ENCODE measurements at regions not wholly inside any gene's neighbourhood (a gene's known extent, or its start where the extent isn't known, plus 50 kb on each side); places are given as distances from the start of the nearest gene placed in this dataset.

DNA sequence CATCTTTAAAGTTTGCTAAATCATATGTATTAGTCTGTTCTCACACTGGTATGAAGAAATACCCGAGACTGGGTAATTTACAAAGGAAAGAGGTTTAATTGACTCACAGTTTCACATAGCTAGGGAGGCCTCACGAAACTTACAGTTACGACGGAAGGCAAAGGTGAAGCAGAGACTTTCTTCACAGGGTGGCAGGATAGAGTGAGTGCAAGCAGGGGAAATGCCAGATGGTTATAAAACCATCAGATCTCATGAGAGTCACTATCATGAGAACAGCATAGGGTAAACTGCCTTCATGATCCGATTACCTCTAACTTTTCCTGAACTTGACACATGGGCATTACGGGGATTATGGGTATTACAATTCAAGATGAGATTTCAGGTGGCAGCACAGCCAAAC is 1075.2 kb upstream of the NRXN1 start:
- Histone ChIP-seq H3K27ac (no peak overlapping the region), H3K36me3 (no peaks in the 10 kb centered on the region), H3K4me1 (no peaks in the 10 kb centered on the region), H3K4me3 (no peak overlapping the region), H3K27me3 (no peaks in the 10 kb centered on the region), H3K9me3 (no peaks in the 10 kb centered on the region)
- WGBS, 2 donors: 76 to 77% methylated on average over 6 of the region's 6 CpGs
- TF ChIP-seq, protein P1, sequence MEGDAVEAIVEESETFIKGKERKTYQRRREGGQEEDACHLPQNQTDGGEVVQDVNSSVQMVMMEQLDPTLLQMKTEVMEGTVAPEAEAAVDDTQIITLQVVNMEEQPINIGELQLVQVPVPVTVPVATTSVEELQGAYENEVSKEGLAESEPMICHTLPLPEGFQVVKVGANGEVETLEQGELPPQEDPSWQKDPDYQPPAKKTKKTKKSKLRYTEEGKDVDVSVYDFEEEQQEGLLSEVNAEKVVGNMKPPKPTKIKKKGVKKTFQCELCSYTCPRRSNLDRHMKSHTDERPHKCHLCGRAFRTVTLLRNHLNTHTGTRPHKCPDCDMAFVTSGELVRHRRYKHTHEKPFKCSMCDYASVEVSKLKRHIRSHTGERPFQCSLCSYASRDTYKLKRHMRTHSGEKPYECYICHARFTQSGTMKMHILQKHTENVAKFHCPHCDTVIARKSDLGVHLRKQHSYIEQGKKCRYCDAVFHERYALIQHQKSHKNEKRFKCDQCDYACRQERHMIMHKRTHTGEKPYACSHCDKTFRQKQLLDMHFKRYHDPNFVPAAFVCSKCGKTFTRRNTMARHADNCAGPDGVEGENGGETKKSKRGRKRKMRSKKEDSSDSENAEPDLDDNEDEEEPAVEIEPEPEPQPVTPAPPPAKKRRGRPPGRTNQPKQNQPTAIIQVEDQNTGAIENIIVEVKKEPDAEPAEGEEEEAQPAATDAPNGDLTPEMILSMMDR (IDR thresholded peaks at IDR 0.05): no peak
- TF ChIP-seq POLR2A (IDR thresholded peaks at IDR 0.05): no peak
- no peak for TF ChIP-seq EP300 (IDR thresholded peaks at IDR 0.05)
- TF ChIP-seq POLR2AphosphoS5 (IDR thresholded peaks at IDR 0.05): no peak
- ATAC-seq (ENCODE audit: low FRiP score in 2 of 2) (no peak), DNase-seq (no peak)

GRCh38 chr2:52097071-52097470 is 1065.1 kb upstream of the NRXN1 start:
- 83 to 84% methylated on average over 4 of the region's 4 CpGs for whole genome bisulfite sequencing, 2 donors
- Histone ChIP-seq H3K27ac (no peak overlapping the region), H3K36me3 (no peaks in the 10 kb centered on the region), H3K4me3 (no peak overlapping the region), H3K9me3 (peaks cover 0 to 5% (median 0%) of the 10 kb centered on the region in 4 donors), H3K4me1 (no peaks in the 10 kb centered on the region), H3K27me3 (no peaks in the 10 kb centered on the region)
- DNase-seq (no peak), ATAC-seq (ENCODE audit: low FRiP score in 2 of 2) (no peak)
- no peak for TF ChIP-seq EP300 (IDR thresholded peaks at IDR 0.05)
- TF ChIP-seq POLR2AphosphoS5 (IDR thresholded peaks at IDR 0.05): no peak
- no peak for TF ChIP-seq POLR2A (IDR thresholded peaks at IDR 0.05)
- TF ChIP-seq, protein P1 (IDR thresholded peaks at IDR 0.05): no peak

GRCh38 chr2:52084759-52085158 is 1052.8 kb upstream of the NRXN1 start:
- no peak for TF ChIP-seq EP300 (IDR thresholded peaks at IDR 0.05)
- TF ChIP-seq POLR2A (IDR thresholded peaks at IDR 0.05): no peak
- no peak for TF ChIP-seq POLR2AphosphoS5 (IDR thresholded peaks at IDR 0.05)
- TF ChIP-seq, protein P1 (IDR thresholded peaks at IDR 0.05): no peak
- H3K4me1 ChIP-seq: no peaks in the 10 kb centered on the region
- no peak for ATAC-seq (ENCODE audit: low FRiP score in 2 of 2)
- no peak for DNase-seq
- no peak overlapping the region for H3K27ac ChIP-seq
- 83 to 91% methylated on average over 1 of the region's 1 CpG for WGBS, 2 donors
- no peaks in the 10 kb centered on the region for H3K27me3 ChIP-seq
- H3K36me3 ChIP-seq: no peaks in the 10 kb centered on the region
- no peaks in the 10 kb centered on the region for H3K9me3 ChIP-seq
- no peak overlapping the region for H3K4me3 ChIP-seq

- no peaks in the 10 kb centered on the region for H3K9me3 ChIP-seq
- H3K27ac ChIP-seq: no peak overlapping the region
- H3K36me3 ChIP-seq: no peaks in the 10 kb centered on the region
- TF ChIP-seq EP300 (IDR thresholded peaks at IDR 0.05) (no peak), POLR2AphosphoS5 (IDR thresholded peaks at IDR 0.05) (no peak), POLR2A (IDR thresholded peaks at IDR 0.05) (no peak)
- TF ChIP-seq, protein P1 (IDR thresholded peaks at IDR 0.05): no peak
- ATAC-seq (ENCODE audit: low FRiP score in 2 of 2): no peak
- DNase-seq: no peak
- H3K4me1 ChIP-seq: no peaks in the 10 kb centered on the region
- H3K4me3 ChIP-seq: no peak overlapping the region
- H3K27me3 ChIP-seq: no peaks in the 10 kb centered on the region
Measured at GRCh38 chr2:52083214-52083613, 1051.3 kb upstream of the NRXN1 start.

GRCh38 chr2:52082646-52083045 is 1050.7 kb upstream of the NRXN1 start:
- DNase-seq (no peak), ATAC-seq (ENCODE audit: low FRiP score in 2 of 2) (no peak)
- no peaks in the 10 kb centered on the region for H3K4me1 ChIP-seq
- H3K9me3 ChIP-seq: no peaks in the 10 kb centered on the region
- TF ChIP-seq POLR2A (IDR thresholded peaks at IDR 0.05): no peak
- no peaks in the 10 kb centered on the region for H3K27me3 ChIP-seq
- H3K27ac ChIP-seq: no peak overlapping the region
- H3K36me3 ChIP-seq: no peaks in the 10 kb centered on the region
- H3K4me3 ChIP-seq: no peak overlapping the region
